Testis (tissue), 2 donors: ENCODE measurements at regions not wholly inside any gene's neighbourhood (a gene's known extent, or its start where the extent isn't known, plus 50 kb on each side); places are given as distances from the start of the nearest gene placed in this dataset.

ENCODE experiments used
- POLR2A ChIP-seq: fragments of 450-650 bp; IDR thresholded peaks from one replicate; pipeline ENCODE4 v1.6.1; 2017; ENCODE audit warnings: antibody characterized with exemption, mild to moderate bottlenecking, moderate library complexity
- TF ChIP-seq, protein P1 (sequence below), 3 experiments: fragments of 450-650 bp in 2 of 3; fragments of 200-600 bp in 1 of 3; sonication (generic) in 1 of 3; IDR thresholded peaks; one replicate each; pipeline ENCODE4 v1.5.1; 2016 to 2019; ENCODE audit warnings: antibody characterized with exemption in 3 of 3, mild to moderate bottlenecking in 2 of 3, moderate library complexity in 1 of 3

DNA sequence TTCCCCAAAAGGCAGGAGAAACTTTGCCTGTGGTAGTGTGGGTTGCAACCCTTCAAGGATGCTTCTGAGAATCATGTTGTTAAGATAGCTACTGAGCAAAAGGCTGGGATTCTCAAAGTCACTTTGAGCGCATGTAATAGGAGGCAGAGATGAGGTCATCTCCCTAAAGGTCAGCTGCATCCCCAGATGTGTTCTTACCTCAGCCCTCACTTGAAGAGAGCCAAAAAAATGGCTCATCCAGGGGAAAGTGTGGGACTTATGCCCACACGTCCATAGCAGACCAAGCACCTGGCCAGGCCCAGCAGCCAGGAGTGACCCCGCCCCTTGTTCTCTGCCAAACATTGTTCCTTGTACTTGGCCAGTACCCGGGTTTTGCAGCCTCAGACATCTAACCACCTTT is 187.0 kb upstream of the BMP2 start:
- TF ChIP-seq POLR2A = no peak
- TF ChIP-seq, protein P1, sequence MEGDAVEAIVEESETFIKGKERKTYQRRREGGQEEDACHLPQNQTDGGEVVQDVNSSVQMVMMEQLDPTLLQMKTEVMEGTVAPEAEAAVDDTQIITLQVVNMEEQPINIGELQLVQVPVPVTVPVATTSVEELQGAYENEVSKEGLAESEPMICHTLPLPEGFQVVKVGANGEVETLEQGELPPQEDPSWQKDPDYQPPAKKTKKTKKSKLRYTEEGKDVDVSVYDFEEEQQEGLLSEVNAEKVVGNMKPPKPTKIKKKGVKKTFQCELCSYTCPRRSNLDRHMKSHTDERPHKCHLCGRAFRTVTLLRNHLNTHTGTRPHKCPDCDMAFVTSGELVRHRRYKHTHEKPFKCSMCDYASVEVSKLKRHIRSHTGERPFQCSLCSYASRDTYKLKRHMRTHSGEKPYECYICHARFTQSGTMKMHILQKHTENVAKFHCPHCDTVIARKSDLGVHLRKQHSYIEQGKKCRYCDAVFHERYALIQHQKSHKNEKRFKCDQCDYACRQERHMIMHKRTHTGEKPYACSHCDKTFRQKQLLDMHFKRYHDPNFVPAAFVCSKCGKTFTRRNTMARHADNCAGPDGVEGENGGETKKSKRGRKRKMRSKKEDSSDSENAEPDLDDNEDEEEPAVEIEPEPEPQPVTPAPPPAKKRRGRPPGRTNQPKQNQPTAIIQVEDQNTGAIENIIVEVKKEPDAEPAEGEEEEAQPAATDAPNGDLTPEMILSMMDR (IDR thresholded peaks at IDR 0.05) = no peak
